KMS-11 (cell line): ENCODE measurements at regions not wholly inside any gene's neighbourhood (a gene's known extent, or its start where the extent isn't known, plus 50 kb on each side); places are given as distances from the start of the nearest gene placed in this dataset.

ENCODE experiments used
- H2AFZ ChIP-seq: fragments of 200-600 bp; sonication (generic); 2 replicates; pipeline ENCODE4 v1.6.1; 2016; ENCODE audit warnings: antibody characterized with exemption, mixed run types, low read depth
- H3K27ac ChIP-seq: fragments of 200-600 bp; sonication (generic); 2 replicates; pipeline ENCODE4 v1.6.1; 2016; ENCODE audit warnings: mild to moderate bottlenecking, mixed run types
- H3K27me3 ChIP-seq: fragments of 200-600 bp; sonication (generic); 2 replicates; pipeline ENCODE4 v1.6.1; 2017; ENCODE audit warnings: mild to moderate bottlenecking, low read depth, mixed run types, moderate library complexity; ENCODE audit not compliant: insufficient read depth
- H3K36me3 ChIP-seq: fragments of 200-600 bp; sonication (generic); 2 replicates; pipeline ENCODE4 v1.6.1; 2017; ENCODE audit warnings: mild to moderate bottlenecking, mixed run types; ENCODE audit not compliant: insufficient read depth
- H3K4me1 ChIP-seq: fragments of 200-600 bp; sonication (generic); 2 replicates; pipeline ENCODE4 v1.6.1; 2016; ENCODE audit warnings: mild to moderate bottlenecking, low read depth, mixed run types; ENCODE audit not compliant: poor library complexity, severe bottlenecking
- H3K4me2 ChIP-seq: fragments of 200-600 bp; sonication (generic); 2 replicates; pipeline ENCODE4 v1.7.0; 2016; ENCODE audit warnings: mild to moderate bottlenecking, mixed run types
- H3K4me3 ChIP-seq: fragments of 200-600 bp; sonication (generic); IDR thresholded peaks from 2 replicates; pipeline ENCODE4 v1.6.1; 2017; ENCODE audit warnings: low read depth, low read length, mixed read lengths; ENCODE audit not compliant: insufficient read depth
- H3K79me2 ChIP-seq: fragments of 200-600 bp; sonication (generic); 2 replicates; pipeline ENCODE4 v1.6.1; 2016; ENCODE audit warnings: low read depth, mixed run types; ENCODE audit not compliant: insufficient read depth
- H3K9ac ChIP-seq: fragments of 200-600 bp; sonication (generic); 2 replicates; pipeline ENCODE4 v1.6.1; 2016; ENCODE audit warnings: mild to moderate bottlenecking, mixed run types
- H4K20me1 ChIP-seq: fragments of 200-600 bp; sonication (generic); 2 replicates; pipeline ENCODE4 v1.6.1; 2016; ENCODE audit warnings: mild to moderate bottlenecking, mixed run types; ENCODE audit not compliant: insufficient read depth
- TF ChIP-seq, protein P1 (sequence below): fragments of 200-600 bp; sonication (generic); conservative IDR thresholded peaks from 2 replicates; pipeline ENCODE4 v1.6.1; 2017; ENCODE audit warnings: low read depth, mild to moderate bottlenecking, antibody characterized with exemption, low read length, moderate library complexity, mixed read lengths

GRCh38 chr15:85941186-85941855, 138.3 kb upstream of the AGBL1 start:
- Histone ChIP-seq H3K36me3 (no peaks in the 10 kb centered on the region), H3K27me3 (no peaks in the 10 kb centered on the region), H4K20me1 (no peaks in the 10 kb centered on the region), H3K4me1 (peaks cover 7% of the 10 kb centered on the region), H3K9ac (no peak overlapping the region), H3K4me2 (no peak overlapping the region), H3K79me2 (no peaks in the 10 kb centered on the region), H3K4me3 (no peak overlapping the region), H2AFZ (no peak overlapping the region), H3K27ac (no peak overlapping the region)
- TF ChIP-seq, protein P1, sequence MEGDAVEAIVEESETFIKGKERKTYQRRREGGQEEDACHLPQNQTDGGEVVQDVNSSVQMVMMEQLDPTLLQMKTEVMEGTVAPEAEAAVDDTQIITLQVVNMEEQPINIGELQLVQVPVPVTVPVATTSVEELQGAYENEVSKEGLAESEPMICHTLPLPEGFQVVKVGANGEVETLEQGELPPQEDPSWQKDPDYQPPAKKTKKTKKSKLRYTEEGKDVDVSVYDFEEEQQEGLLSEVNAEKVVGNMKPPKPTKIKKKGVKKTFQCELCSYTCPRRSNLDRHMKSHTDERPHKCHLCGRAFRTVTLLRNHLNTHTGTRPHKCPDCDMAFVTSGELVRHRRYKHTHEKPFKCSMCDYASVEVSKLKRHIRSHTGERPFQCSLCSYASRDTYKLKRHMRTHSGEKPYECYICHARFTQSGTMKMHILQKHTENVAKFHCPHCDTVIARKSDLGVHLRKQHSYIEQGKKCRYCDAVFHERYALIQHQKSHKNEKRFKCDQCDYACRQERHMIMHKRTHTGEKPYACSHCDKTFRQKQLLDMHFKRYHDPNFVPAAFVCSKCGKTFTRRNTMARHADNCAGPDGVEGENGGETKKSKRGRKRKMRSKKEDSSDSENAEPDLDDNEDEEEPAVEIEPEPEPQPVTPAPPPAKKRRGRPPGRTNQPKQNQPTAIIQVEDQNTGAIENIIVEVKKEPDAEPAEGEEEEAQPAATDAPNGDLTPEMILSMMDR, result no peak

DNA sequence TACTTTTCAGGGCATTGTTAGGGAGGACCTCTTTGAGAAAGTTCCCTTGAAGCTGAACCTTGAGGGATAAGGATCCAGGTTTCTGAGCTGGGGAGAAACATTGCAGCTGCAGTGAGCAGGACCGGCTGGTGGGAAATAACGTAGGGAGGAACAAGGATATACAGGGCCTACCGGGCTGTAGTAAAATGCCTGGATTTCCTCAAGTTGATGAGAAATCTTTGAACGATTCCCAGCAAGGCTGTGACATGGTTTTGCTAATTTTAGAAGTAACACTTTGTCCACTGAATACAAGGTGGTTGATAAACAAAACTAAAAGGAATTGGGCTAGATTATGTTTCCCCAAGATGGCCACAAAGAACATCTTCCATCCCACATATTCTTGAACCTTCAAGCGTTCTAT, 137.0 kb upstream of the AGBL1 start:
- H3K27me3 ChIP-seq, result no peaks in the 10 kb centered on the region
- H3K36me3 ChIP-seq, result no peaks in the 10 kb centered on the region
- no peaks in the 10 kb centered on the region for H4K20me1 ChIP-seq
- no peak overlapping the region for H3K27ac ChIP-seq
- no peak overlapping the region for H3K4me2 ChIP-seq
- TF ChIP-seq, protein P1, result no peak
- no peaks in the 10 kb centered on the region for H3K79me2 ChIP-seq
- peaks cover 19% of the 10 kb centered on the region for H3K4me1 ChIP-seq
- no peak overlapping the region for H2AFZ ChIP-seq
- no peak overlapping the region for H3K4me3 ChIP-seq
- H3K9ac ChIP-seq, result no peak overlapping the region

DNA sequence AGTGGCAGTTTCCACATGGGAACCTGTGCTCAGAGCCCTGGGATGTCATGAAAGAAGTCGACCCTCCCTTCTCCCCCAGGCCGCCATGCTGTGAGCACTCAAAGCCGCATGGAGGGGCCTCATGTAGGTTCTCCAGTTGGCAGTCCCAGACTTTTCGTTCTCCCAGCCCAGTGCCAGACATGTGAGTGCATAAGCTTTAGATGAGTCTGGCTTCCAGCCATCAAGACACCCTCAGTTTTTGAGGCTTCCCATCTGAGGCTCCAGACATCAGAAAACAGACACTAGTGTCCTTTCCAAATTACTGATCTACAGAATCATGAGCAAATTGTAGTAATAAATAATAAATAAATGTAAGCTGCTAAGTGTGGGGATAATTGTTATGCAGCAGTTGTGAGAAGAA, 136.5 kb upstream of the AGBL1 start:
- Histone ChIP-seq H3K4me1 (peaks cover 25% of the 10 kb centered on the region), H3K27me3 (no peaks in the 10 kb centered on the region), H2AFZ (no peak overlapping the region), H3K4me2 (no peak overlapping the region), H4K20me1 (no peaks in the 10 kb centered on the region), H3K36me3 (no peaks in the 10 kb centered on the region), H3K27ac (no peak overlapping the region), H3K4me3 (no peak overlapping the region), H3K9ac (no peak overlapping the region), H3K79me2 (no peaks in the 10 kb centered on the region)
- TF ChIP-seq, protein P1, result no peak

DNA sequence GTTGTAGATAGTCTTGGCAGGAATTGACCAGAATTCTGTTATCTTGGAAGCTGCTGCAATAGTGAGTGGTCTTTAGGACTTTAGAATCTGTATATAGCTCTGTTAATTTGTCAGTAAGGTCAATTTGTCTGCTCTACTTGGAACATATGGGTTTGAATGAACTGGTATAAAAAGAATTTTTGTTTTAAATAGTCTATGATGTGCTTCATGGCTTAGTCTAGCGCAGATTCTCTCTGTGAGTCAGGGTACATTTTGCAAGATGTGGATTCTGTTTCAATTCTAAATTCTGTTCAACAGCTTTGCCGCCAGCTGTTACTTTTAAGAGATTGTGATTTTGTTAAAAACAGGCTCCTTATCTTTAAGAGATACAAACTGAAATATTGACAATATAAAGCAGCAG, 135.9 kb upstream of the AGBL1 start:
- H3K27ac ChIP-seq, result no peak overlapping the region
- no peak overlapping the region for H2AFZ ChIP-seq
- no peaks in the 10 kb centered on the region for H4K20me1 ChIP-seq
- no peak overlapping the region for H3K4me3 ChIP-seq
- H3K79me2 ChIP-seq, result no peaks in the 10 kb centered on the region
- TF ChIP-seq, protein P1, result no peak
- H3K4me1 ChIP-seq, result peaks cover 31% of the 10 kb centered on the region
- no peak overlapping the region for H3K4me2 ChIP-seq
- no peaks in the 10 kb centered on the region for H3K27me3 ChIP-seq
- H3K36me3 ChIP-seq, result no peaks in the 10 kb centered on the region
- H3K9ac ChIP-seq, result no peak overlapping the region
